ENCODE measurements at regions not wholly inside any gene's neighbourhood (a gene's known extent, or its start where the extent isn't known, plus 50 kb on each side); places are given as distances from the start of the nearest gene placed in this dataset.

GRCh38 chr7:47153058-47153457 lies 428.9 kb downstream of the TNS3 start:
- no peak for DNase-seq
- Histone ChIP-seq H3K4me1 (no peaks in the 10 kb centered on the region), H3K9me3 (no peaks in the 10 kb centered on the region), H3K36me3 (no peaks in the 10 kb centered on the region), H3K27me3 (no peaks in the 10 kb centered on the region; the same call in 1 of the 2 replicates), H3K4me3 (ENCODE audit: low read depth, low read length) (no peak overlapping the region)
- no peak for TF ChIP-seq CTCF (IDR thresholded peaks at IDR 0.05; ENCODE audit: low read depth, low read length)

- Histone ChIP-seq H3K36me3 (no peaks in the 10 kb centered on the region), H3K9me3 (no peaks in the 10 kb centered on the region), H3K4me3 (ENCODE audit: low read depth, low read length) (no peak overlapping the region), H3K4me1 (no peaks in the 10 kb centered on the region), H3K27me3 (no peaks in the 10 kb centered on the region; the same call in 1 of the 2 replicates)
- DNase-seq: no peak
- TF ChIP-seq CTCF (IDR thresholded peaks at IDR 0.05; ENCODE audit: low read depth, low read length): no peak
Measured at GRCh38 chr7:47152307-47152706, 429.6 kb downstream of the TNS3 start.

- DNase-seq: no peak
- TF ChIP-seq CTCF (IDR thresholded peaks at IDR 0.05; ENCODE audit: low read depth, low read length): no peak
- no peaks in the 10 kb centered on the region for H3K36me3 ChIP-seq
- no peaks in the 10 kb centered on the region for H3K9me3 ChIP-seq
- no peaks in the 10 kb centered on the region for H3K4me1 ChIP-seq
- no peak overlapping the region for H3K4me3 ChIP-seq (ENCODE audit: low read depth, low read length)
- H3K27me3 ChIP-seq: no peaks in the 10 kb centered on the region; the same call in 1 of the 2 replicates
Measured at GRCh38 chr7:47150497-47151260, 431.2 kb downstream of the TNS3 start.

- H3K36me3 ChIP-seq: no peaks in the 10 kb centered on the region
- H3K4me3 ChIP-seq (ENCODE audit: low read depth, low read length): no peak overlapping the region
- TF ChIP-seq CTCF (IDR thresholded peaks at IDR 0.05; ENCODE audit: low read depth, low read length): no peak
- H3K9me3 ChIP-seq: no peaks in the 10 kb centered on the region
- no peaks in the 10 kb centered on the region; the same call in 1 of the 2 replicates for H3K27me3 ChIP-seq
- no peak for DNase-seq
- H3K4me1 ChIP-seq: no peaks in the 10 kb centered on the region
Measured at GRCh38 chr7:47149971-47150370, 431.9 kb downstream of the TNS3 start.

- Histone ChIP-seq H3K9me3 (no peaks in the 10 kb centered on the region), H3K4me1 (no peaks in the 10 kb centered on the region), H3K27me3 (no peaks in the 10 kb centered on the region; the same call in 1 of the 2 replicates), H3K36me3 (no peaks in the 10 kb centered on the region), H3K4me3 (ENCODE audit: low read depth, low read length) (no peak overlapping the region)
- TF ChIP-seq CTCF (IDR thresholded peaks at IDR 0.05; ENCODE audit: low read depth, low read length): no peak
- no peak for DNase-seq
Measured at GRCh38 chr7:47149208-47149839, 432.6 kb downstream of the TNS3 start.

Data from BE2C (cell line).